Midbrain (tissue), 1 donor: ENCODE measurements at regions not wholly inside any gene's neighbourhood (a gene's known extent, or its start where the extent isn't known, plus 50 kb on each side); places are given as distances from the start of the nearest gene placed in this dataset.

Experiments used
- DNase-seq: peaks from one replicate; lab custom pipeline; 2025; lab: John Stamatoyannopoulos, UW

- DNase-seq: no peak
Measured at GRCh38 chr4:83171436-83172039, 57.0 kb upstream of the PLAC8 start.

- no peak for DNase-seq
Measured at GRCh38 chr4:83170952-83171399, 56.4 kb upstream of the PLAC8 start.
